GM13976 (cell line): ENCODE measurements at regions not wholly inside any gene's neighbourhood (a gene's known extent, or its start where the extent isn't known, plus 50 kb on each side); places are given as distances from the start of the nearest gene placed in this dataset.
"Not testable (repeated sequence)": the region's sequence is repeated elsewhere in the genome, so short reads cannot be mapped to it uniquely, and the experiment has no call there.

Source experiments
- DNase-seq: peaks from one replicate; pipeline ENCODE4 v3.0.0; 2012; ENCODE audit warnings: low spot score
- in situ Hi-C: fragments of 300-500 bp; cut with MboI; formaldehyde crosslinking; loops from one replicate; pipeline ENCODE4 v1.12.0; 2022; ENCODE audit warnings: low sequenced_read_pairs, mixed read lengths, inconsistent platforms; ENCODE audit not compliant: unreplicated experiment
- TF ChIP-seq, protein P1 (sequence below): IDR thresholded peaks from 2 replicates; pipeline ENCODE4 v1.5.1; 2012; ENCODE audit warnings: borderline replicate concordance, mild to moderate bottlenecking; ENCODE audit not compliant: insufficient read depth; ENCODE audit errors: extremely low read depth, missing control alignments, control extremely low read depth

DNA sequence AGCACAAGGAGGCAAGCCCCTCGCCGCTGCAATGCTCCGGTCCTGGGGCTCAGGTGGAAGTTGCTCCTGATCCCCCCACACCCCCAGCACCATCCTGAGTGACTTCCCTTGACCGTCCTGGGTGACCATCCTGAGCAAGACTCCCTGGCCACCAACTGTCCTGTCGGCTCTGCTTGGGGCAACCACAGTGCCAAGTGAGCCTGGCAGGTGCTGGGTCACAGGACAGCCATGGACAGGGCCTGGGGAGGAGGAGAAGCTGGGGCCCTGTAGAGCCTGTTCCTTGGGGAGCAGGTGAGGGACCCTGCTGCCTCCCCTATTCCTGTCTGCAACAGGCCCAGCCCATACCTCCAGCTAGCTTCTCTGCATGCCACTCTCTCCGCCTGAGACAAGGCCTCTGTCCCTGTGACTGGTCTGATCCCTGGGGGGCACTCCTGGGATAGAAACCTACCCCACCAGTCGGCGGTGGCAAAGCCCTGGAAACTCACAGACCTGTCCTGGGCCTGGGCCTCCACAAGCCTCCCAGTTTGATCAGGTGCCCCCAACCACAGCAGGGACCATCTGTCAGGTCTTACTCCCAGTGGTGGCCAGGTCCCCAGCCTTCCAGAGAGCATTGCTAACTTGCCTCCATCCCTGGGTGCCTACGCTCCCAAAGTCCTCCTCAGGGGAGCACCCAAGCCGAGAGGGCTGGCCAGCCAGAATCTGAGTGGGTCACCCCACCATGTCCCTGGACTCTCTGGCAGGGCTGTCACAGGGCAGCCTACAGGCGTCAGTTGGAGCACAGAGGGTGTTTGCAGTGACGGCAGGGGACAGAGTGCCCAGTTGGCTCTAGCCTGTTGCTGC lies 68.7 kb upstream of the WNT7B start:
- TF ChIP-seq, protein P1, sequence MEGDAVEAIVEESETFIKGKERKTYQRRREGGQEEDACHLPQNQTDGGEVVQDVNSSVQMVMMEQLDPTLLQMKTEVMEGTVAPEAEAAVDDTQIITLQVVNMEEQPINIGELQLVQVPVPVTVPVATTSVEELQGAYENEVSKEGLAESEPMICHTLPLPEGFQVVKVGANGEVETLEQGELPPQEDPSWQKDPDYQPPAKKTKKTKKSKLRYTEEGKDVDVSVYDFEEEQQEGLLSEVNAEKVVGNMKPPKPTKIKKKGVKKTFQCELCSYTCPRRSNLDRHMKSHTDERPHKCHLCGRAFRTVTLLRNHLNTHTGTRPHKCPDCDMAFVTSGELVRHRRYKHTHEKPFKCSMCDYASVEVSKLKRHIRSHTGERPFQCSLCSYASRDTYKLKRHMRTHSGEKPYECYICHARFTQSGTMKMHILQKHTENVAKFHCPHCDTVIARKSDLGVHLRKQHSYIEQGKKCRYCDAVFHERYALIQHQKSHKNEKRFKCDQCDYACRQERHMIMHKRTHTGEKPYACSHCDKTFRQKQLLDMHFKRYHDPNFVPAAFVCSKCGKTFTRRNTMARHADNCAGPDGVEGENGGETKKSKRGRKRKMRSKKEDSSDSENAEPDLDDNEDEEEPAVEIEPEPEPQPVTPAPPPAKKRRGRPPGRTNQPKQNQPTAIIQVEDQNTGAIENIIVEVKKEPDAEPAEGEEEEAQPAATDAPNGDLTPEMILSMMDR, result no peak
- in situ Hi-C loops, result no loop called here
- DNase-seq, result no peak

DNA sequence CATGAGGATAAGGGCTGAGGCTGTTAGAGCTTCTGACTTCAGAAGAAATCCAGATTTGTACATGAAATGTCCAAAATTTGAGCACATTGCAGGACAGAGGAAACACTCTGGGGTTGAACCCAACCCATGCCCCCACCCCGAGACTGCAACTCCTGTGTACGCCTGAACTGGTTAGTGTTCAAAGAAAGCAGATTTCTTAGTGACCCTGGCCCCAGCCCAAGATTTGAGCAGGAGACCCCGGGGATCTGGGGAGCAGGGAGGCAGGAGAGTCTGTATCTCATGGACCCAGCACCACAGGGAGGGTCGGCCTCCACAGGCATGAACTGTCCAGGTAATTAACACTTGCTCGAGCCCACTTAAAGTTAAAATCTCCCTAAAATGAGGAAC lies 69.3 kb upstream of the WNT7B start:
- in situ Hi-C loops, result no loop called here
- no peak for DNase-seq
- TF ChIP-seq, protein P1, result no peak

DNA sequence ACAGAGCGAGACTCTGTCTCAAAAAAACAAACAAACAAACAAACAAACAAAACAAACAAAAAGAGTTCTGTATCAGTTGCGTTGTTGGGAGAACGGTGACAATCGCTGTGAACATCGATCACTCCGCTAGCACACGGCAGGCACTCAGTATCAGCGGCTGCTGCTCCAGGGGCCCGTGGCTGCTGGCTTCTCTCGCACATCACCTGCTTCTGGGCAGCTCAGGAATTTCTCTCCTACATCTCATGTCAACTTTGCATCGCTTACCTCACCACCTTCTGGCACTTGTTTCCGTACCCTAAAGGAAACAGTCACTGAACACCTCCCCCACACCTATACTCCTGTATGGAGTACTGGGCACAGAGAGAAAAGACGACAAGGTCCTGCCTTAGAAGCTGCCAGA lies 70.3 kb upstream of the WNT7B start:
- DNase-seq, result no peak
- in situ Hi-C loops, result no loop called here
- TF ChIP-seq, protein P1, result no peak

DNA sequence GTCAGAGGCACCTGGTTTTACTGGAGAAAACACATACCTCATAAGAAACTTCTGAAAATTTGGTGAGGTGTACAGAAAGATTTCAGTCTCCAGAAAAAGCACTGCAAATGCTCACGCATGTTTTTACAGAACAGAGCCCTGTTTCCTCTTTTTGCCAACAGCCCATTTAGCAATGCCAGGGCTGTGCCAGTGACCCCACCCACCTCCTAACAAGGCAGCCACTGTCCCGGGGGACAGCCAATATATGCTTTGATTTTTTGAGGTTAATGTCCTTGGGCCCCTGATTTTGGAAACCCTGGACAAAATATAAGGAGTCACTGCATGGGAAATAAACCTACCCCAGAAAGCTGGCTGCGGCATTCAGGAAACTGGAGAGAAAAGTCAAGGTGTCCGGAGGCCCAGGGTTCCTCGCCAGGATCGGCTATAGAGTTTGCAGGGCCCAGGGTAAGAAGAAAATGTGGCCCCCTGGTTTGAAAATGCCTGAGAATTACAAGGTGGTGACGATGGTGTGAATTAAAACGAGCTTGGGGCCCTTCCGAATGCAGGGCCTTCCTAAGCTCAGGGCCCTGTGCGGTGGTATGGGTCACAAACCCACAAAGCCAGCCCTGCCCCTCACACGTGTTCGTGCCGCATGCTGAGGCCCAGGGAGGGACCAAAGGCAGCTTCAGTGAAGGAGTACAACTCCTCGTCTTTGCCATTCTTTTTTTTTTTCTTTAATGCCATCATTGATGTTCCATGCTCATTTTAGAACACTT lies 71.1 kb upstream of the WNT7B start:
- in situ Hi-C loops, result no loop called here
- TF ChIP-seq, protein P1, result no peak
- DNase-seq, result no peak

DNA sequence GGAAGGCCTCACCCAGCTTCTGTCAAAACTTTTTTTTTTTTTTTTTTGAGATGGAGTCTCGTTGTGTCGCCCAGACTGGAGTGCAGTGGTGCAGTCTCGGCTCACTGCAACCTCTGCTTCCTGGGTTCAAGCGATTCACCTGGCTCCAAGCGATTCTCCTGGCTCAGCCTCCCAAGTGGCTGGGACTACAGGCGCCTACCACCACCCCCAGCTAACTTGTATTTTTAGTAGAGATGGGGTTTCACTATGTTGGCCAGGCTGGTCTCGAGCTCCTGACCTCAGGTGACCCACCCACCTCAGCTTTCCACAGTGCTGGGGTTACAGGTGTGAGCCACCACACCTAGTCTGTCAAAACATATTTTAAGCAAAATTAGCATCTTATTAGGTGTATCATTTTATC lies 71.7 kb upstream of the WNT7B start:
- DNase-seq, in situ Hi-C loops: not testable (repeated sequence)

DNA sequence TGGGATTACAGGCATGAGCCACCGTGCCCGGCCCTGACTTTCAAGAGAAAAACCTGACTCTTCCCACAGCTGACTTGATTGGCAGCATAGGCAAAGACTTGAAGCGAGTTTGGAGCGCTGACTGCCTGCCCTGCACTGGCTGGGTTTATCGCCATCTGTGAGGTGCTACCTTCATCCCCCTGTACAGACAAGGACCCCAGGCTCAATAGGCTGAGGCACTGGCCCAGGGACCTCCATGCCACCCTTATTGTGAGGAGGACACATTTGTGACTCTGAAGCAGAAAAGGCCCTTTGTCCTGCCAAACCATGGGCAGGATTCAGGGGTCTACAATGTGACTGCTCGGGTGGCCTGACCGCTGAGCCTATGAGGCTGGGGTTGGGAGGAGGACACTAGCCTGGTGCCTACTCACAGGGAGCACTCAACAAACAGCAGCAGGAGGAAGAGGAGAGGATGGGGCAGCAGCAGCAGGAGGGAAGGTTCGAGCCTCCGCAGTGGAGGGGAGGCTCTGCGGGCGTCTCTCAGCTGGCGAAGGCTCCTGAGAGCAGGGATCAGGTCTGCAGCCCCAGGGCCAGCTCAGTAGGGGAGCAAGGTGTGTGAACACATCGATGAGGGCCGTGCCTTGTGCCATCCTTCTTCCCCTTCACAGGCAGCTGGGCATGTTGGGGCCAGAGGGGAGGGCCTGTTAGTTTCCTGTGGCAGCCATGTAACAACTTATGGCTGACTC lies 72.9 kb upstream of the WNT7B start:
- in situ Hi-C loops, result no loop called here
- DNase-seq, result no peak
- TF ChIP-seq, protein P1, result no peak
